Parathyroid adenoma (tissue), 2 donors: ENCODE measurements at regions not wholly inside any gene's neighbourhood (a gene's known extent, or its start where the extent isn't known, plus 50 kb on each side); places are given as distances from the start of the nearest gene placed in this dataset.

Experiments
- H2AFZ ChIP-seq: fragments of 300-600 bp; sonication (generic); one replicate; pipeline ENCODE4 v1.7.0; 2017; ENCODE audit warnings: antibody characterized with exemption, mild to moderate bottlenecking
- H3K27ac ChIP-seq: fragments of 300-600 bp; sonication (generic); one replicate; pipeline ENCODE4 v1.7.0; 2017
- H3K27me3 ChIP-seq: fragments of 300-600 bp; sonication (generic); one replicate; pipeline ENCODE4 v1.7.0; 2017; ENCODE audit warnings: low read length; ENCODE audit not compliant: control insufficient read depth, insufficient read depth
- H3K36me3 ChIP-seq: fragments of 300-600 bp; sonication (generic); one replicate; pipeline ENCODE4 v1.7.0; 2017; ENCODE audit warnings: low read length; ENCODE audit not compliant: control insufficient read depth, insufficient read depth
- H3K4me1 ChIP-seq: fragments of 300-600 bp; sonication (generic); one replicate; pipeline ENCODE4 v1.7.0; 2017; ENCODE audit warnings: control low read depth
- H3K4me2 ChIP-seq: fragments of 300-600 bp; sonication (generic); one replicate; pipeline ENCODE4 v1.7.0; 2017; ENCODE audit warnings: low read length
- H3K4me3 ChIP-seq: fragments of 300-600 bp; sonication (generic); one replicate; pipeline ENCODE4 v1.7.0; 2017; ENCODE audit warnings: low read depth, low read length
- H3K79me2 ChIP-seq: fragments of 300-600 bp; sonication (generic); one replicate; pipeline ENCODE4 v1.7.0; 2017; ENCODE audit warnings: control low read depth
- H3K9ac ChIP-seq: fragments of 300-600 bp; sonication (generic); one replicate; pipeline ENCODE4 v1.7.0; 2017; ENCODE audit warnings: mild to moderate bottlenecking
- H3K9me3 ChIP-seq: fragments of 300-600 bp; sonication (generic); one replicate; pipeline ENCODE4 v1.7.0; 2017; ENCODE audit warnings: low read length; ENCODE audit not compliant: control insufficient read depth
- TF ChIP-seq, protein P1 (sequence below): fragments of 300-600 bp; sonication (generic); IDR thresholded peaks from one replicate; pipeline ENCODE4 v1.7.0; 2017; ENCODE audit warnings: antibody characterized with exemption, mild to moderate bottlenecking
- donor health status: primary hyperparathyroidism.

GRCh38 chr22:48334971-48335370, 1492.7 kb downstream of the BRD1 start:
- Histone ChIP-seq H3K36me3 (no peaks in the 10 kb centered on the region), H3K27ac (no peak overlapping the region), H3K79me2 (no peaks in the 10 kb centered on the region), H3K4me1 (no peaks in the 10 kb centered on the region), H3K4me3 (no peak overlapping the region), H3K9ac (no peak overlapping the region), H3K27me3 (no peaks in the 10 kb centered on the region), H2AFZ (no peak overlapping the region), H3K4me2 (no peak overlapping the region), H3K9me3 (no peaks in the 10 kb centered on the region)
- TF ChIP-seq, protein P1, sequence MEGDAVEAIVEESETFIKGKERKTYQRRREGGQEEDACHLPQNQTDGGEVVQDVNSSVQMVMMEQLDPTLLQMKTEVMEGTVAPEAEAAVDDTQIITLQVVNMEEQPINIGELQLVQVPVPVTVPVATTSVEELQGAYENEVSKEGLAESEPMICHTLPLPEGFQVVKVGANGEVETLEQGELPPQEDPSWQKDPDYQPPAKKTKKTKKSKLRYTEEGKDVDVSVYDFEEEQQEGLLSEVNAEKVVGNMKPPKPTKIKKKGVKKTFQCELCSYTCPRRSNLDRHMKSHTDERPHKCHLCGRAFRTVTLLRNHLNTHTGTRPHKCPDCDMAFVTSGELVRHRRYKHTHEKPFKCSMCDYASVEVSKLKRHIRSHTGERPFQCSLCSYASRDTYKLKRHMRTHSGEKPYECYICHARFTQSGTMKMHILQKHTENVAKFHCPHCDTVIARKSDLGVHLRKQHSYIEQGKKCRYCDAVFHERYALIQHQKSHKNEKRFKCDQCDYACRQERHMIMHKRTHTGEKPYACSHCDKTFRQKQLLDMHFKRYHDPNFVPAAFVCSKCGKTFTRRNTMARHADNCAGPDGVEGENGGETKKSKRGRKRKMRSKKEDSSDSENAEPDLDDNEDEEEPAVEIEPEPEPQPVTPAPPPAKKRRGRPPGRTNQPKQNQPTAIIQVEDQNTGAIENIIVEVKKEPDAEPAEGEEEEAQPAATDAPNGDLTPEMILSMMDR, result no peak

DNA sequence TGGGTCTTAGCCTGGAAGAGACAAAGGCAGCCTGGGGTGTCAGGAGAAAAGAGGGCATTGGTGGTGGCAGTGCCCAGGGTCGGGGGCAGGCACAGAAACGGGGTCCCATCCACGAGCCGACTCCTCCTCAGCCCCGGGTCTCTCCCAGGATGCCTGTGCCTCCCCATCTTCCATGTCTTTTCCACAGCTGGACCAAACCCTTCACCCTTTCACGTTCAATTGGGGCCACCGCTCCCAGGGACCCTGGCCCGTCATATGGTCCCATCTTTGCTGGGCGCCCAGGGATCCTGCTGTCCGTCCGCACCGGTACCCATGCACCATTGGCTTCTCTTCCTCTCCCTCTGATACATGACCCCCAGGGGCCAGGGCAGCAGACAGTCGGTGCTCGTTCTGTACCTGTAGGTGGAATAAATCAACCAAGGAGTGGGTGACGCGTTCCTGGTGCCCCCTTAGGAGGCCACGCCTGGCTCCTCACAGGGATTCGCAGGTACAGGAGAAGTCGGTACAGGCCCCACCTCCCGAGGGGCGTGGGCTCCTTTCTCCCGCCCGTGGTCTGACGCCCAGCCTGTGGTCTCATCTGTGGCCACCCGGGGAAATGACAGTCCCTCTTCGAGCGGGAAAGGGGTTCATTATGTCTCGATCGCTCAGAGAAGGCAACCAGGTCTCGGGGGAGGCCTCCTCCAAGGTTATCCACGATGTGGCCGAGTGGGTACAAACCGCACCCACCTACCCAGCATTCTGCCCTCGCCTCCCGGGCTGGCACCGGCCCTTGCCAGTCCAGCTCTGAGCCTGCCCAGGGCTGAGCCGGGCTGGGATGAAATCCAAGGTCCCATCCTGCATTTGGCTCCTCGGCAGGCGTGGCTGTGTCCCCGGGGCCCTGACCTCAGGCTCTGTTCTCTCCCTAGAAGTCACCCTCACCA, 1493.6 kb downstream of the BRD1 start:
- no peaks in the 10 kb centered on the region for H3K9me3 ChIP-seq
- no peaks in the 10 kb centered on the region for H3K79me2 ChIP-seq
- TF ChIP-seq, protein P1, result no peak
- H3K9ac ChIP-seq, result no peak overlapping the region
- no peak overlapping the region for H3K4me2 ChIP-seq
- no peaks in the 10 kb centered on the region for H3K4me1 ChIP-seq
- H3K27me3 ChIP-seq, result no peaks in the 10 kb centered on the region
- no peak overlapping the region for H3K4me3 ChIP-seq
- H3K36me3 ChIP-seq, result no peaks in the 10 kb centered on the region
- no peak overlapping the region for H3K27ac ChIP-seq
- H2AFZ ChIP-seq, result no peak overlapping the region

GRCh38 chr22:48333323-48333763, 1494.3 kb downstream of the BRD1 start:
- Histone ChIP-seq H3K4me1 (no peaks in the 10 kb centered on the region), H3K4me3 (no peak overlapping the region), H3K27ac (no peak overlapping the region), H3K36me3 (no peaks in the 10 kb centered on the region), H3K4me2 (no peak overlapping the region), H3K9ac (no peak overlapping the region), H3K79me2 (no peaks in the 10 kb centered on the region), H2AFZ (no peak overlapping the region), H3K27me3 (no peaks in the 10 kb centered on the region), H3K9me3 (no peaks in the 10 kb centered on the region)
- TF ChIP-seq, protein P1, result no peak

DNA sequence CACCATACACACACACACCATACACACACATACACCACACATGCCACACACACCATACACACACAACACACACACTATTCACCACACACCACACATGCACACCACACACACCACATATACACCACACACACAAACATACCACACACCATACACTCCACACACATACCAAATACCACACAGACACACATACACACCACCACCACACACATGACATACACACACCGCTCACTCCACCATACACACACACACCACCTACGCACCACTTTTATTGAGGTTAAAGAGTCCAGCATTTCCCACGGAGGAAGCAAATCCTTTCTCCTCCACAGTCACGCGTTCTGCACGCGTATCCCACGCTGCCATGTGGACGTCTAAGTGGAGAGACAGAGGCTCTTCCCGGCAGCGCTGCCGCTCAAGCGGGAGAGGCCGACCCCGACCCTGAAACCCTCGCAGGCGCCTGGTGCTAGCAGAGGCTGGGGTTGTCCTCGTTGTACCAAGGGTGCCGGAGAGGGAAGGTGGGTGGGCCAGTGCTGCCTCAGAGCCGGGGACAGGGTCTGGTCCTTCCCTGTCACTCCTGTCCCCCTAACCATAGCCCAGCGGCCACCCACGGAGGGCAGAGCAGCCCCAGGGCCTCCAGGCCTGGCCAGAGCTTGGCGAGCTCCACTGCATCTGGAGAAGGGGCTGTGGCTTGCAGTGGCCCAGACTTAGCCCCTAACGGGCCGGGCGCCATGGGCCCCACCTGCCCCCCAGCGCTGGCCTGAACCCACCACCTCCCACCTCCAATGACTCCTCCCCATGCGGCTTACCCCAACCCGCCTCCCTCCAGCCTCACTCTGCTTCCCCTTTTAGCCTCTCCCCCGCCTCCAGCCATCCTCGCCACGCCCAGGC, 1495.0 kb downstream of the BRD1 start:
- no peaks in the 10 kb centered on the region for H3K36me3 ChIP-seq
- no peak overlapping the region for H3K4me3 ChIP-seq
- H3K9ac ChIP-seq, result no peak overlapping the region
- H3K27me3 ChIP-seq, result no peaks in the 10 kb centered on the region
- H3K4me2 ChIP-seq, result no peak overlapping the region
- TF ChIP-seq, protein P1, result no peak
- no peak overlapping the region for H3K27ac ChIP-seq
- no peak overlapping the region for H2AFZ ChIP-seq
- no peaks in the 10 kb centered on the region for H3K79me2 ChIP-seq
- H3K4me1 ChIP-seq, result no peaks in the 10 kb centered on the region
- no peaks in the 10 kb centered on the region for H3K9me3 ChIP-seq
